ENCODE measurements at regions not wholly inside any gene's neighbourhood (a gene's known extent, or its start where the extent isn't known, plus 50 kb on each side); places are given as distances from the start of the nearest gene placed in this dataset.
A peak's percentile ranks its signal among the peaks of the same experiment; 100 is the strongest.
"Not testable (repeated sequence)": the region's sequence is repeated elsewhere in the genome, so short reads cannot be mapped to it uniquely, and the experiment has no call there.

GRCh38 chr6:139533573-139534471 lies 159.4 kb upstream of the CITED2 start:
- peak; percentile 24 for DNase-seq

GRCh38 chr6:139533171-139533570 lies 158.7 kb upstream of the CITED2 start:
- no peak for DNase-seq

- peak; percentile 89 for DNase-seq
These were observed 157.0 kb upstream of the CITED2 start for GRCh38 chr6:139531148-139532115.

GRCh38 chr6:139530561-139530960 lies 156.1 kb upstream of the CITED2 start:
- DNase-seq: peak; percentile 54

GRCh38 chr6:139529420-139529819 lies 155.0 kb upstream of the CITED2 start:
- no peak for DNase-seq

- DNase-seq: peak; percentile 19
These were observed 154.0 kb upstream of the CITED2 start for GRCh38 chr6:139528471-139528870.

- no peak for DNase-seq
These were observed 151.0 kb upstream of the CITED2 start for GRCh38 chr6:139525415-139525814.

GRCh38 chr6:139523986-139524385 lies 149.5 kb upstream of the CITED2 start:
- DNase-seq: no peak

- DNase-seq: no peak
These were observed 148.2 kb upstream of the CITED2 start for GRCh38 chr6:139522511-139523220.

GRCh38 chr6:139521338-139521737 lies 146.9 kb upstream of the CITED2 start:
- DNase-seq: no peak

GRCh38 chr6:139520321-139520768 lies 145.9 kb upstream of the CITED2 start:
- DNase-seq: peak; percentile 45

- DNase-seq: no peak
These were observed 145.2 kb upstream of the CITED2 start for GRCh38 chr6:139519571-139520031.

- DNase-seq: no peak
These were observed 144.6 kb upstream of the CITED2 start for GRCh38 chr6:139519097-139519496.

GRCh38 chr6:139518556-139519091 lies 144.2 kb upstream of the CITED2 start:
- no peak for DNase-seq

GRCh38 chr6:139517998-139518555 lies 143.6 kb upstream of the CITED2 start:
- not testable (repeated sequence) for DNase-seq

GRCh38 chr6:139515511-139515910 lies 141.1 kb upstream of the CITED2 start:
- peak; percentile 74 for DNase-seq

GRCh38 chr6:139514819-139515218 lies 140.4 kb upstream of the CITED2 start:
- DNase-seq: no peak

GRCh38 chr6:139510040-139510790 lies 135.8 kb upstream of the CITED2 start:
- no peak for DNase-seq

GRCh38 chr6:139509167-139509566 lies 134.7 kb upstream of the CITED2 start:
- no peak for DNase-seq

GRCh38 chr6:139508576-139508975 lies 134.1 kb upstream of the CITED2 start:
- no peak for DNase-seq

GRCh38 chr6:139508023-139508422 lies 133.6 kb upstream of the CITED2 start:
- DNase-seq: no peak
